Activated CD4-positive, alpha-beta T cell treated with anti-CD3 and anti-CD28 coated beads, Interleukin-2, amount 50 U/mL, for 1 hour (primary cell): ENCODE measurements at regions not wholly inside any gene's neighbourhood (a gene's known extent, or its start where the extent isn't known, plus 50 kb on each side); places are given as distances from the start of the nearest gene placed in this dataset.

Experiments used
- DNase-seq: peaks from one replicate; pipeline ENCODE4 v3.0.0-alpha.2; 2020

GRCh38 chr4:155107059-155107458, 101.4 kb upstream of the NPY2R start:
- DNase-seq: no peak

- no peak for DNase-seq
Measured at GRCh38 chr4:155114790-155115189, 93.6 kb upstream of the NPY2R start.

GRCh38 chr4:155119006-155119405, 89.4 kb upstream of the NPY2R start:
- no peak for DNase-seq

- DNase-seq: no peak
Measured at GRCh38 chr4:155120536-155120935, 87.9 kb upstream of the NPY2R start.

- DNase-seq: no peak
Measured at GRCh38 chr4:155122382-155122781, 86.1 kb upstream of the NPY2R start.

GRCh38 chr4:155134136-155134535, 74.3 kb upstream of the NPY2R start:
- no peak for DNase-seq

GRCh38 chr4:155140889-155141288, 67.5 kb upstream of the NPY2R start:
- DNase-seq: no peak

GRCh38 chr4:155143512-155143911, 64.9 kb upstream of the NPY2R start:
- no peak for DNase-seq
